Body of pancreas (tissue), 4 donors: ENCODE measurements at regions not wholly inside any gene's neighbourhood (a gene's known extent, or its start where the extent isn't known, plus 50 kb on each side); places are given as distances from the start of the nearest gene placed in this dataset.

Experiments used
- ATAC-seq: fragments of 150-250 bp; one replicate; pipeline ENCODE4 v1.9.1; 2016
- DNase-seq, 4 donors: peaks; one replicate each; pipeline ENCODE4 v3.0.0-alpha.2; 2019
- H3K27ac ChIP-seq, 4 donors: fragments of 200-600 bp; sonication (generic); 1 replicate in 3 of 4; 2 replicates in 1 of 4; pipeline versions ENCODE4 v1.5.1 to v1.6.1; 2016 to 2019; ENCODE audit warnings: mild to moderate bottlenecking in 1 of 4, mixed read lengths in 1 of 4, moderate library complexity in 1 of 4
- H3K27me3 ChIP-seq, 2 donors: fragments of 200-600 bp; sonication (generic); one replicate each; pipeline ENCODE4 v1.6.0; 2016; ENCODE audit warnings: mild to moderate bottlenecking in 1 of 2
- H3K36me3 ChIP-seq, 2 donors: fragments of 200-600 bp; sonication (generic); replicated peaks in 1 of 2; 2 replicates each; pipeline ENCODE4 v1.5.1; 2016; ENCODE audit warnings: low read depth in 2 of 2; ENCODE audit not compliant: insufficient read depth in 1 of 2
- H3K4me1 ChIP-seq: fragments of 200-600 bp; sonication (generic); one replicate; pipeline ENCODE4 v1.6.0; 2016
- H3K4me3 ChIP-seq, 2 donors: fragments of 200-600 bp; sonication (generic); 1 replicate in 1 of 2; 2 replicates in 1 of 2; pipeline ENCODE4 v1.5.1; 2016 to 2019
- H3K9me3 ChIP-seq, 3 donors: fragments of 200-600 bp; sonication (generic); 1 replicate in 2 of 3; 2 replicates in 1 of 3; pipeline ENCODE4 v1.5.1; 2016
- CTCF ChIP-seq, 7 experiments: fragments of 450-650 bp in 4 of 7; fragments of 200-600 bp in 3 of 7; sonication (generic) in 3 of 7; IDR thresholded peaks; one replicate each; pipeline ENCODE4 v1.5.1; 2016 to 2019; ENCODE audit warnings: antibody characterized with exemption in 7 of 7
- POLR2A ChIP-seq, 3 donors: fragments of 450-650 bp; IDR thresholded peaks; one replicate each; pipeline ENCODE4 v1.6.1; 2016; ENCODE audit warnings: antibody characterized with exemption in 3 of 3, mild to moderate bottlenecking in 2 of 3
- WGBS, 2 donors: methylation state at CpG; one replicate each; pipeline ENCODE4 v1.1.5; 2017; 5-methylcytosine and 5-hydroxymethylcytosine counted together
- intact Hi-C: fragments of 100-400 bp; cut with DNase I; formaldehyde crosslinking; loops from one replicate; pipeline ENCODE4 v1.15.1; 2023

GRCh38 chr7:149595541-149595940 is 97.9 kb upstream of the ZNF746 start:
- TF ChIP-seq POLR2A (IDR thresholded peaks at IDR 0.05) = no peak
- no peak for TF ChIP-seq CTCF (IDR thresholded peaks at IDR 0.05)
- H3K27ac ChIP-seq = no peak overlapping the region
- H3K27me3 ChIP-seq = no peaks in the 10 kb centered on the region
- no peak overlapping the region for H3K4me3 ChIP-seq
- peaks cover 0 to 6% of the 10 kb centered on the region in 2 donors for H3K36me3 ChIP-seq
- intact Hi-C loops = no loop called here
- ATAC-seq (no peak), DNase-seq (no peak)
- WGBS, 2 donors = 77 to 83% methylated on average over 1 to 2 of the region's 2 CpGs
- no peaks in the 10 kb centered on the region for H3K9me3 ChIP-seq
- H3K4me1 ChIP-seq = no peaks in the 10 kb centered on the region

- Histone ChIP-seq H3K4me1 (no peaks in the 10 kb centered on the region), H3K36me3 (peaks cover 0 to 6% of the 10 kb centered on the region in 2 donors), H3K27me3 (no peaks in the 10 kb centered on the region), H3K27ac (no peak overlapping the region), H3K9me3 (no peaks in the 10 kb centered on the region), H3K4me3 (no peak overlapping the region)
- 95 to 98% methylated on average over 4 of the region's 4 CpGs for WGBS, 2 donors
- ATAC-seq (no peak), DNase-seq (no peak)
- intact Hi-C loops = no loop called here
- TF ChIP-seq CTCF (IDR thresholded peaks at IDR 0.05) (no peak), POLR2A (IDR thresholded peaks at IDR 0.05) (no peak)
These were observed 97.5 kb upstream of the ZNF746 start for GRCh38 chr7:149595078-149595477.

- 81 to 100% methylated on average over 1 of the region's 1 CpG for WGBS, 2 donors
- DNase-seq (no peak), ATAC-seq (no peak)
- no peaks in the 10 kb centered on the region for H3K9me3 ChIP-seq
- H3K4me3 ChIP-seq = no peak overlapping the region
- H3K4me1 ChIP-seq = no peaks in the 10 kb centered on the region
- H3K36me3 ChIP-seq = peaks cover 0 to 6% of the 10 kb centered on the region in 2 donors
- no peak for TF ChIP-seq POLR2A (IDR thresholded peaks at IDR 0.05)
- no peak for TF ChIP-seq CTCF (IDR thresholded peaks at IDR 0.05)
- intact Hi-C loops = no loop called here
- no peaks in the 10 kb centered on the region for H3K27me3 ChIP-seq
- no peak overlapping the region for H3K27ac ChIP-seq
These were observed 91.3 kb upstream of the ZNF746 start for GRCh38 chr7:149588930-149589329.

GRCh38 chr7:149586646-149587645 is 89.3 kb upstream of the ZNF746 start:
- no peak overlapping the region for H3K4me3 ChIP-seq
- H3K4me1 ChIP-seq = no peaks in the 10 kb centered on the region
- intact Hi-C loops = no loop called here
- WGBS, 2 donors = 91% methylated on average over 10 of the region's 10 CpGs
- no peaks in the 10 kb centered on the region for H3K27me3 ChIP-seq
- DNase-seq (no peak), ATAC-seq (no peak)
- H3K36me3 ChIP-seq = peaks cover 0 to 3% of the 10 kb centered on the region in 2 donors
- no peaks in the 10 kb centered on the region for H3K9me3 ChIP-seq
- H3K27ac ChIP-seq = no peak overlapping the region
- TF ChIP-seq CTCF (IDR thresholded peaks at IDR 0.05) = no peak
- TF ChIP-seq POLR2A (IDR thresholded peaks at IDR 0.05) = no peak
